Endothelial cell (in vitro differentiated cells): ENCODE measurements at regions not wholly inside any gene's neighbourhood (a gene's known extent, or its start where the extent isn't known, plus 50 kb on each side); places are given as distances from the start of the nearest gene placed in this dataset.

Source experiments
- DNase-seq: peaks from one replicate; pipeline ENCODE4 v3.0.0; 2021; ENCODE audit warnings: low spot score
- H3K27ac Mint-ChIP-seq: one replicate; pipeline ENCODE4 v1.8.0; 2021; ENCODE audit warnings: mixed read lengths, inconsistent platforms; ENCODE audit not compliant: unreplicated experiment
- H3K27me3 Mint-ChIP-seq: one replicate; pipeline ENCODE4 v1.8.0; 2021; ENCODE audit warnings: mild to moderate bottlenecking, moderate library complexity, mixed read lengths, inconsistent platforms; ENCODE audit not compliant: unreplicated experiment
- H3K36me3 Mint-ChIP-seq: one replicate; pipeline ENCODE4 v1.8.0; 2021; ENCODE audit warnings: mild to moderate bottlenecking, low read depth, mixed read lengths, inconsistent platforms; ENCODE audit not compliant: unreplicated experiment
- H3K4me1 Mint-ChIP-seq: one replicate; pipeline ENCODE4 v1.8.0; 2021; ENCODE audit warnings: mild to moderate bottlenecking, mixed read lengths, inconsistent platforms; ENCODE audit not compliant: unreplicated experiment
- H3K4me3 Mint-ChIP-seq: one replicate; pipeline ENCODE4 v1.8.0; 2021; ENCODE audit warnings: mild to moderate bottlenecking, mixed read lengths, inconsistent platforms; ENCODE audit not compliant: unreplicated experiment
- H3K9me3 Mint-ChIP-seq: one replicate; pipeline ENCODE4 v1.8.0; 2021; ENCODE audit warnings: mixed read lengths, inconsistent platforms; ENCODE audit not compliant: unreplicated experiment
- CTCF ChIP-seq: fragments of 200-600 bp; sonication (generic); IDR thresholded peaks from one replicate; pipeline ENCODE4 v1.5.0; 2021; ENCODE audit warnings: antibody characterized with exemption; ENCODE audit not compliant: unreplicated experiment

GRCh38 chr11:27188696-27189095, 148.1 kb downstream of the BBOX1 start:
- no peak overlapping the region for H3K4me3 Mint-ChIP-seq
- no peaks in the 10 kb centered on the region for H3K36me3 Mint-ChIP-seq

GRCh38 chr11:27187848-27188621, 147.4 kb downstream of the BBOX1 start:
- no peak for TF ChIP-seq CTCF
- H3K27ac Mint-ChIP-seq: no peak overlapping the region
- H3K9me3 Mint-ChIP-seq: no peaks in the 10 kb centered on the region
- H3K36me3 Mint-ChIP-seq: no peaks in the 10 kb centered on the region
- H3K4me3 Mint-ChIP-seq: no peak overlapping the region
- H3K4me1 Mint-ChIP-seq: no peaks in the 10 kb centered on the region
- no peak for DNase-seq
- peaks cover 4% of the 10 kb centered on the region for H3K27me3 Mint-ChIP-seq

More at GRCh38 chr11:27188696-27189095, 148.1 kb downstream of the BBOX1 start:
- Mint-ChIP-seq H3K9me3 (no peaks in the 10 kb centered on the region), H3K4me1 (peaks cover 1% of the 10 kb centered on the region), H3K27ac (no peak overlapping the region), H3K27me3 (peaks cover 4% of the 10 kb centered on the region)
- TF ChIP-seq CTCF: no peak
- DNase-seq: no peak

DNA sequence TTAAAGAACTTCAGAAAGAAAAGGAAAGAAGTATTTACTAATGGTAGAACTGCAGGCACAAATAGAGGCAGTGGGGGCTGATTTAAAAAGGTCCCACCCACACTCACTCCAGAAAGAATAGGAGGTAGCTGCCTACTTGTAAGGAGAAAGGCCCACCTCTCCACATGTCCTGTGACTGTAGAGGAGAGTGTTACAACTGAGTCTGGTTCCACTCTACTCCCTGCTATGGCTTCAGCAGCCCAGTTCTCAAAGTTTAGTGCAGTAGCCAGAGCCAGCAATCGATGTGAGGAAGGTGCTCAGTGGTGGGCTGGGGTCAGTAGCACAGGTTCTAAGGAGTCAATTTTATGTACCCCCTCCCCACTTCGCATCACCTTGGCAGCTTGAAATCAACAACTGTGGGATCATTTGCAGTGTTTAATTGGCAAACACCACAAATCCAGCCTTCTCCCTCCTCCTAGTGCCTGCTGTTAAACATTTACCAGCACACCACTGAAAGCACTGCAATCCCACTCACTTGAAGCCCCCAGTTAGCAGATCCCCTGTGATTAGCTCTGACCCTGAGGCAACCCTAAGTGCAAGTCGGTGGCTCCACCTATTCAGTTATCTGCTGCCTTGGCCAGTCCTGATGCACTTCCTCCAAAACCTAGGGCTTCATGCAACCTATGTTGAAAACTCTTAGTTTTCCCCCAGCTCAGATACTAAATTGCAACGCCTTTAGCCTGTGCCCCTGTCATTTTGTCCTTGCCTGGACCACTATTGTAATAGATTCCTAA, 146.6 kb downstream of the BBOX1 start:
- Mint-ChIP-seq H3K27me3 (peaks cover 4% of the 10 kb centered on the region), H3K4me3 (no peak overlapping the region), H3K27ac (no peak overlapping the region), H3K36me3 (no peaks in the 10 kb centered on the region), H3K4me1 (no peaks in the 10 kb centered on the region), H3K9me3 (no peaks in the 10 kb centered on the region)
- TF ChIP-seq CTCF: no peak
- no peak for DNase-seq

DNA sequence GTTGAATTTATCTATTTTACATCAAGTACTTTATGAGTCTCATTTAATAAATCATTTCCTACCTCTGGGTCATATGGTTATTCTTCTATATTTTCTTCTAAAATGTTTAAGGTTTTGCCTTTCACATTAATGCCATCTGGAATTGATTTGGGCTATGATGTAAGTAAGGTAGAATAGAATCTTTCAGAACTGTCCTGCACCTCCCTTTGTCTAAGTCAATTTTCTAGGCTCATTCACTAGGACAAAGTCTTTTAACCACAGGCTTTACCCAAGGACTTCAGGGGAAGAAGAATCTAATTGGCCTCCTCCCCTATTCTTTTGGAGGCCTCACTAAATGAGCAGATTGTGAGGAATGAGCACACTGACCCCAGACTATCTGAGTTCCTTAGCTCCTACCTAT, 146.0 kb downstream of the BBOX1 start:
- Mint-ChIP-seq H3K4me3 (no peak overlapping the region), H3K36me3 (no peaks in the 10 kb centered on the region), H3K27ac (no peak overlapping the region), H3K4me1 (no peaks in the 10 kb centered on the region), H3K9me3 (no peaks in the 10 kb centered on the region), H3K27me3 (peaks cover 4% of the 10 kb centered on the region)
- TF ChIP-seq CTCF: no peak
- no peak for DNase-seq
